Upper lobe of right lung (tissue), 1 donor: ENCODE measurements at regions not wholly inside any gene's neighbourhood (a gene's known extent, or its start where the extent isn't known, plus 50 kb on each side); places are given as distances from the start of the nearest gene placed in this dataset.

Experiments
- ATAC-seq: fragments of 200-7000 bp; cut with Tn5 transposase; one replicate; pipeline ENCODE4 v1.9.1; 2020; ENCODE audit warnings: mild to moderate bottlenecking, moderate library complexity
- DNase-seq: peaks from one replicate; pipeline ENCODE4 v3.0.0-alpha.2; 2020
- H3K27ac ChIP-seq: fragments of 200-600 bp; one replicate; pipeline ENCODE4 v1.8.0; 2022
- H3K27me3 ChIP-seq: fragments of 200-600 bp; one replicate; pipeline ENCODE4 v1.8.0; 2022; ENCODE audit warnings: mild to moderate bottlenecking
- H3K36me3 ChIP-seq: fragments of 200-600 bp; one replicate; pipeline ENCODE4 v1.8.0; 2022
- H3K4me1 ChIP-seq: fragments of 200-600 bp; one replicate; pipeline ENCODE4 v1.8.0; 2022
- H3K4me3 ChIP-seq: fragments of 200-600 bp; one replicate; pipeline ENCODE4 v1.8.0; 2022; ENCODE audit warnings: mild to moderate bottlenecking
- H3K9me3 ChIP-seq: fragments of 200-600 bp; one replicate; pipeline ENCODE4 v1.8.0; 2022
- intact Hi-C: fragments of 100-400 bp; cut with DNase I; formaldehyde crosslinking; loops from one replicate; pipeline ENCODE4 v1.11.0; 2022
- TF ChIP-seq, protein P1 (sequence below): fragments of 200-600 bp; IDR thresholded peaks from one replicate; pipeline ENCODE4 v1.8.0; 2022; ENCODE audit warnings: antibody characterized with exemption
- donor health status: DM: no; HTN: yes; CAD: no; lungs with severe emphysema.

GRCh38 chr5:125215593-125215992 lies 469.2 kb upstream of the ZNF608 start:
- Histone ChIP-seq H3K9me3 (peaks cover 5% of the 10 kb centered on the region), H3K4me1 (no peaks in the 10 kb centered on the region), H3K4me3 (no peak overlapping the region), H3K27ac (no peak overlapping the region), H3K27me3 (no peaks in the 10 kb centered on the region), H3K36me3 (no peaks in the 10 kb centered on the region)
- intact Hi-C loops, result no loop called here
- TF ChIP-seq, protein P1, sequence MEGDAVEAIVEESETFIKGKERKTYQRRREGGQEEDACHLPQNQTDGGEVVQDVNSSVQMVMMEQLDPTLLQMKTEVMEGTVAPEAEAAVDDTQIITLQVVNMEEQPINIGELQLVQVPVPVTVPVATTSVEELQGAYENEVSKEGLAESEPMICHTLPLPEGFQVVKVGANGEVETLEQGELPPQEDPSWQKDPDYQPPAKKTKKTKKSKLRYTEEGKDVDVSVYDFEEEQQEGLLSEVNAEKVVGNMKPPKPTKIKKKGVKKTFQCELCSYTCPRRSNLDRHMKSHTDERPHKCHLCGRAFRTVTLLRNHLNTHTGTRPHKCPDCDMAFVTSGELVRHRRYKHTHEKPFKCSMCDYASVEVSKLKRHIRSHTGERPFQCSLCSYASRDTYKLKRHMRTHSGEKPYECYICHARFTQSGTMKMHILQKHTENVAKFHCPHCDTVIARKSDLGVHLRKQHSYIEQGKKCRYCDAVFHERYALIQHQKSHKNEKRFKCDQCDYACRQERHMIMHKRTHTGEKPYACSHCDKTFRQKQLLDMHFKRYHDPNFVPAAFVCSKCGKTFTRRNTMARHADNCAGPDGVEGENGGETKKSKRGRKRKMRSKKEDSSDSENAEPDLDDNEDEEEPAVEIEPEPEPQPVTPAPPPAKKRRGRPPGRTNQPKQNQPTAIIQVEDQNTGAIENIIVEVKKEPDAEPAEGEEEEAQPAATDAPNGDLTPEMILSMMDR, result no peak
- DNase-seq (no peak), ATAC-seq (no peak)

GRCh38 chr5:125219710-125220109 lies 473.3 kb upstream of the ZNF608 start:
- ATAC-seq, result no peak
- Histone ChIP-seq H3K27me3 (no peaks in the 10 kb centered on the region), H3K36me3 (no peaks in the 10 kb centered on the region), H3K9me3 (peaks cover 5% of the 10 kb centered on the region), H3K27ac (no peak overlapping the region), H3K4me1 (no peaks in the 10 kb centered on the region), H3K4me3 (no peak overlapping the region)
- intact Hi-C loops, result no loop called here
- TF ChIP-seq, protein P1, result no peak
- DNase-seq, result no peak

- ATAC-seq, result no peak
- no peak for DNase-seq
- Histone ChIP-seq H3K27ac (no peak overlapping the region), H3K36me3 (no peaks in the 10 kb centered on the region), H3K27me3 (no peaks in the 10 kb centered on the region), H3K9me3 (peaks cover 5% of the 10 kb centered on the region), H3K4me3 (no peak overlapping the region), H3K4me1 (no peaks in the 10 kb centered on the region)
- TF ChIP-seq, protein P1, result no peak
- intact Hi-C loops, result no loop called here
Measured at GRCh38 chr5:125220284-125220683, 473.8 kb upstream of the ZNF608 start.

GRCh38 chr5:125222597-125223240 lies 476.3 kb upstream of the ZNF608 start:
- Histone ChIP-seq H3K27me3 (no peaks in the 10 kb centered on the region), H3K4me3 (no peak overlapping the region), H3K36me3 (no peaks in the 10 kb centered on the region), H3K9me3 (peaks cover 5% of the 10 kb centered on the region), H3K4me1 (no peaks in the 10 kb centered on the region), H3K27ac (no peak overlapping the region)
- TF ChIP-seq, protein P1, result no peak
- ATAC-seq (no peak), DNase-seq (no peak)
- intact Hi-C loops, result no loop called here

DNA sequence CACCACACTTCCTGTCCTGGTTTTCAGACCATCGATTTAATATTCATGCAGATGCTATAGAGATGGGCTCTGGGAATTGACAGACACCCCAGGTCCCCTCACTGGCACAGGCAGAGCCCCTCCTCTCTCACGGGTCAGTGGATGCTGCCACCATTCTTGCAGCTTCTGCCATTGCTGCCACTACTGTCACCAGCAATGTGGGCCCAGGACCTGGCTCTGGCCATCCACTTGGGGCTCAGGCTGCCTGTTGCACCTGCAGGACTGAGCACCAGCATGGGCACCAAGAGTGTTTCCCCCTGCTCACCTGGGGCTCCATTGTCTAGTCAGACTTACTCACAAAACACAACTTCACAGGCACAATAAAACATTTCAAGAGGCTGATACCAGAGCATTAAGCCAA lies 479.0 kb upstream of the ZNF608 start:
- ATAC-seq, result peak; percentile 21
- Histone ChIP-seq H3K9me3 (no peaks in the 10 kb centered on the region), H3K36me3 (no peaks in the 10 kb centered on the region), H3K27me3 (no peaks in the 10 kb centered on the region), H3K4me1 (no peaks in the 10 kb centered on the region), H3K27ac (no peak overlapping the region), H3K4me3 (no peak overlapping the region)
- intact Hi-C loops, result no loop called here
- TF ChIP-seq, protein P1, result no peak
- no peak for DNase-seq

DNA sequence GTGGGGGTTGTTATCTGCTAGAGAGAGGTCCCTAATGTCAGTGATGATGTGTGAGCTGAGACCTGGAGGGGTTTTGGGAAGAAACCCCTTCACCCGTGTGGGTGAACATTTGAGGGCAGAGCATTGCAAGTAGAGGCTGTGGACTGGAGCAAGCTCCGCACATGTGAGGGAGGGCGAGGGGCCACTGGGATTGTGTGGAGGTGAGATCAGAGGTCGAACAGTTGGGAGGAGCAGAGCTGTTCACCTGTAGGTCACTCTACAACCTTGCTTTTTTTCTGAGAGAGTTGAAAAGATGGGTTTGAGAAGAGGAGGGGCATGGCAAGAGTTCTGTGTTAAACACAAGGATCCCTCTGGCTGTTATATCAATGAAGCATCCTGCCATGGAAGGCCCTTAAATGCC lies 480.4 kb upstream of the ZNF608 start:
- no peaks in the 10 kb centered on the region for H3K27me3 ChIP-seq
- ATAC-seq, result no peak
- H3K36me3 ChIP-seq, result no peaks in the 10 kb centered on the region
- H3K4me1 ChIP-seq, result no peaks in the 10 kb centered on the region
- H3K9me3 ChIP-seq, result no peaks in the 10 kb centered on the region
- intact Hi-C loops, result no loop called here
- DNase-seq, result no peak
- no peak overlapping the region for H3K27ac ChIP-seq
- H3K4me3 ChIP-seq, result no peak overlapping the region
- TF ChIP-seq, protein P1, result no peak
